Right cardiac atrium (tissue), 5 donors: ENCODE measurements at regions not wholly inside any gene's neighbourhood (a gene's known extent, or its start where the extent isn't known, plus 50 kb on each side); places are given as distances from the start of the nearest gene placed in this dataset.
"Not testable (repeated sequence)": the region's sequence is repeated elsewhere in the genome, so short reads cannot be mapped to it uniquely, and the experiment has no call there.

Experiments
- ATAC-seq, 2 donors: fragments of 200-7000 bp; cut with Tn5 transposase; one replicate each; pipeline versions ENCODE4 v1.8.0 to v1.9.1; 2020; ENCODE audit warnings: moderate library complexity in 2 of 2, mild to moderate bottlenecking in 1 of 2
- DNase-seq, 3 donors: peaks; one replicate each; pipeline ENCODE4 v3.0.0-alpha.2; 2020
- H3K27ac ChIP-seq: one replicate; pipeline ENCODE4 v1.5.1; 2013; ENCODE audit warnings: mild to moderate bottlenecking, low read length, control low read depth, moderate library complexity
- H3K27me3 ChIP-seq: one replicate; pipeline ENCODE4 v1.6.1; 2013; ENCODE audit not compliant: control insufficient read depth, insufficient read depth
- H3K4me1 ChIP-seq: one replicate; pipeline ENCODE4 v1.6.1; 2013; ENCODE audit warnings: low read length; ENCODE audit not compliant: control insufficient read depth, insufficient read depth
- H3K4me3 ChIP-seq: one replicate; pipeline ENCODE4 v1.5.1; 2013; ENCODE audit warnings: low read length, control low read depth
- H3K9me3 ChIP-seq: one replicate; pipeline ENCODE4 v1.6.1; 2013; ENCODE audit warnings: low read length; ENCODE audit not compliant: control insufficient read depth
- WGBS: extraction: QIAGEN DNeasy Blood & Tissue Kit; methylation state at CpG from one replicate; pipeline ENCODE4 v1.1.7; 2013; 5-methylcytosine and 5-hydroxymethylcytosine counted together
- intact Hi-C, 4 donors: fragments of 100-400 bp; cut with DNase I; formaldehyde crosslinking; loops; one replicate each; pipeline versions ENCODE4 v1.11.0 to v1.14.0; 2022 to 2023
- donor health status: healthy with polysubstance abuse.
- donor health status: DM: no; HTN: yes; CAD: no.
- donor health status: DM: no; HTN: no; CAD: no.
- donor health status: DM: no; HTN: yes; CAD: no; lungs with severe emphysema.
- donor health status: DM: yes; HTN: yes; CAD: no.

GRCh38 chr3:20305647-20306046, 119.6 kb upstream of the SGO1 start:
- Histone ChIP-seq H3K4me1 (no peaks in the 10 kb centered on the region), H3K27ac (no peak overlapping the region), H3K27me3 (no peaks in the 10 kb centered on the region), H3K9me3 (no peaks in the 10 kb centered on the region), H3K4me3 (no peak overlapping the region)
- intact Hi-C loops = no loop called here
- WGBS = 64% methylated on average over 2 of the region's 2 CpGs
- DNase-seq = no peak
- no peak for ATAC-seq

DNA sequence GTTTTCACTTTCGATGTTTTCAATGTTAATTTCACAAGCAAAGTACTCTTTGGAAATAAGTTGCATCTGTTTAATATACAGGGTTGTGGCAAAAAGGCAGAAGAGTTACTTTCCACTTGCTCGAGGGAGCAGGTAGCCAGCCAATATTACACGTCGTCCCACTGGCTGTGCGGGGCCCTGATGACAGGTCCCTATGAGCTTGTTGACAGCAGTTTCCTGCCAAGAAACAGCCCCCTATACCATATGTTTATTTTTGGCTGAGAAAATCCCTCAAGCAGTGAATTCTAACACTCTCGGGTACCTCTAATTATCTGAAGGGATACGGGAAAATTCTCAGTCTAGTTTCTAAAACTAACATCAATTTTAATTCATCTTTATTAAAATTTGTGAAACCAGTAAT, 116.8 kb upstream of the SGO1 start:
- Histone ChIP-seq H3K27me3 (no peaks in the 10 kb centered on the region), H3K27ac (no peak overlapping the region), H3K4me1 (no peaks in the 10 kb centered on the region), H3K9me3 (no peaks in the 10 kb centered on the region), H3K4me3 (no peak overlapping the region)
- WGBS = 35% methylated on average over 7 of the region's 7 CpGs
- ATAC-seq (no peak), DNase-seq (no peak)
- intact Hi-C loops = no loop called here

DNA sequence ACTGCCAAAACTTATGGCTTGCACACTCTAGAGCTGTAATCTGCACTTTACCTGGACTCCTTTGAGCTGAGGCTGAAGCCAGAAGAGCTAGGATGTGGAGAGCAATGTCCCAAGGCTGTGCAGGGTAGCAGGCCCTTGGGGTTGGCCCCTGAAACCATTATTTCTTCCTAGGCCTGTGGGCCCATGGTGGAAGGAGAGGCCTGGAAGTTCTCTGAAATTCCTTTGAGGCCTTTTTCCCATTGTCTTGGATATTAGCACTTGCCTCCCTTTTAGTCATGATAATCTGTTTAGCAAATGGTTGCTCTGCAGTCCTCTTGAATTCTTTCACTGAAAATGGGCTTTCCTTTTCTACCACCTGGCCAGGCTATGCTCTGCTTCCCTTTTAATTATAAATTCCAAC, 102.0 kb upstream of the SGO1 start:
- Histone ChIP-seq H3K4me3 (no peak overlapping the region), H3K4me1 (no peaks in the 10 kb centered on the region), H3K9me3 (no peaks in the 10 kb centered on the region), H3K27ac (no peak overlapping the region), H3K27me3 (no peaks in the 10 kb centered on the region)
- ATAC-seq (no peak), DNase-seq (no peak)
- intact Hi-C loops = no loop called here

GRCh38 chr3:20280257-20280656, 94.3 kb upstream of the SGO1 start:
- no peak for ATAC-seq
- no peaks in the 10 kb centered on the region for H3K27me3 ChIP-seq
- 71% methylated on average over 7 of the region's 7 CpGs for WGBS

GRCh38 chr3:20265977-20266376, 80.0 kb upstream of the SGO1 start:
- ATAC-seq, H3K27me3 ChIP-seq, H3K27ac ChIP-seq, intact Hi-C loops, H3K4me1 ChIP-seq, H3K9me3 ChIP-seq, DNase-seq, H3K4me3 ChIP-seq: not testable (repeated sequence)
- WGBS = 94% methylated on average over 4 of the region's 4 CpGs

More at GRCh38 chr3:20280257-20280656, 94.3 kb upstream of the SGO1 start:
- intact Hi-C loops = no loop called here
- Histone ChIP-seq H3K27ac (no peak overlapping the region), H3K4me3 (no peak overlapping the region), H3K9me3 (no peaks in the 10 kb centered on the region), H3K4me1 (no peaks in the 10 kb centered on the region)
- DNase-seq = no peak

DNA sequence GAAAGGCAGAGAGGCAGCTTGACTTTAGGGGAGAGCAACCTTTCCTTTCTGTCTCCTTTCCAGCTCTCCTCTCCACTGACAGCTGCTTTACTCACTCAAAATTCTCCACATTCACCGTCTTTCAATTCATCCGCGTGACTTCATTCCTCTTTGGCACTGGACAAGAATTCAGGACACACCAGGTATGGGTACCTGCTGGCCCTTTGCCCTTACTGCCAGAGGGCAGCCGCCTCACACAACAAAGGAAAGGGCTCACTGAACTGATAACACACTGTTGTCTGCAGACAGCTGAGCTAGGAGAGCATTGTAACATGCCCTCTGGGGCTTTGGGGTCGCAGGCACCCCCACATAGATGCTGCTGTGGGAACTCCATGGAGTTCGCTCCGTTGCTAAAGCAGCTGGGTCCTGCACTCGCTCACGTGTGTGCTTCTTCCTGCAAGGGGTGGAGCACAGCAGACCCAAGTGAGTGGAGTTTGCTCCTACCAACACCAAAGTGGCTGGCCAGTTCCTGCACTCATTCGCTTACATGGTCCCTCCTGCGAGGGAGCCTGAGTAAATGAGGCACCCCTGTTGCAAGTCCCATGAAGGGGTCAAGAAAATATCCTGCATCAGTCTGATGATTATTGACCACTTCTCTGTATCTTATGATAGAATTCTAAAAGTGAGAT, 79.0 kb upstream of the SGO1 start:
- Histone ChIP-seq H3K27ac (no peak overlapping the region), H3K27me3 (no peaks in the 10 kb centered on the region), H3K4me1 (no peaks in the 10 kb centered on the region), H3K9me3 (no peaks in the 10 kb centered on the region), H3K4me3 (no peak overlapping the region)
- DNase-seq (peak in 1 of 3 donors; percentile 29), ATAC-seq (no peak)
- 83% methylated on average over 11 of the region's 11 CpGs for WGBS
- intact Hi-C loops = no loop called here

- no peaks in the 10 kb centered on the region for H3K27me3 ChIP-seq
- intact Hi-C loops = no loop called here
- 82% methylated on average over 1 of the region's 1 CpG for WGBS
- DNase-seq (no peak), ATAC-seq (no peak)
- H3K4me3 ChIP-seq = no peak overlapping the region
- no peaks in the 10 kb centered on the region for H3K9me3 ChIP-seq
- H3K27ac ChIP-seq = no peak overlapping the region
- no peaks in the 10 kb centered on the region for H3K4me1 ChIP-seq
These were observed 72.4 kb upstream of the SGO1 start for GRCh38 chr3:20258371-20258770.

DNA sequence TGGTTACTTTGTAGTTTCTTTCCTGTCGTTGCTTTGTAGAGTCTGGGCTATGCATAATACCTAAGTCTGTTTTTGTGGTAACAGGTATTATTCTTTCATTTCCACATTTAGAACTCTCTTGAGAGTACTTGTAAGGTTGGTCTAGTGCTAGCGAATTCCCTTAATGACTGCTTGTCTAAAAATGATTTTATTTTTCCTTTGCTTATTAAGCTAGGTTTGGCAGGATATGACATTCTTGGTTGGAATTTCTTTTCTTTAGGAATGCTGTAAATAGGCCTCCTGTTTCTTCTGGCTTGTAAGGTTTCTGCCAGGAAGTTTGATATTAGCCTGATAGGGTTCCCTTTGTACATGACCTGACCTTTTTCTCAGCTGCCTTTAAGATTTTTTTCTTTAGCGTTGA, 70.1 kb upstream of the SGO1 start:
- intact Hi-C loops = no loop called here
- H3K9me3 ChIP-seq = no peaks in the 10 kb centered on the region
- H3K4me1 ChIP-seq = no peaks in the 10 kb centered on the region
- 50% methylated on average over 3 of the region's 3 CpGs for WGBS
- no peak overlapping the region for H3K27ac ChIP-seq
- no peak overlapping the region for H3K4me3 ChIP-seq
- ATAC-seq = peak in 1 of 2 donors; percentile 63
- H3K27me3 ChIP-seq = no peaks in the 10 kb centered on the region
- DNase-seq = no peak

GRCh38 chr3:20254268-20255117, 68.5 kb upstream of the SGO1 start:
- H3K27me3 ChIP-seq = no peaks in the 10 kb centered on the region
- no peaks in the 10 kb centered on the region for H3K4me1 ChIP-seq
- H3K27ac ChIP-seq = no peak overlapping the region
- H3K4me3 ChIP-seq = no peak overlapping the region
- 88% methylated on average over 18 of the region's 18 CpGs for WGBS
- intact Hi-C loops = no loop called here
- H3K9me3 ChIP-seq = no peaks in the 10 kb centered on the region
- DNase-seq (peak in 1 of 3 donors; percentile 14), ATAC-seq (no peak)

GRCh38 chr3:20250786-20251185, 64.8 kb upstream of the SGO1 start:
- ATAC-seq (no peak), DNase-seq (no peak)
- H3K9me3 ChIP-seq = no peaks in the 10 kb centered on the region
- 89% methylated on average over 1 of the region's 1 CpG for WGBS
- intact Hi-C loops = no loop called here
- no peaks in the 10 kb centered on the region for H3K4me1 ChIP-seq
- no peaks in the 10 kb centered on the region for H3K27me3 ChIP-seq
- no peak overlapping the region for H3K27ac ChIP-seq
- H3K4me3 ChIP-seq = no peak overlapping the region

DNA sequence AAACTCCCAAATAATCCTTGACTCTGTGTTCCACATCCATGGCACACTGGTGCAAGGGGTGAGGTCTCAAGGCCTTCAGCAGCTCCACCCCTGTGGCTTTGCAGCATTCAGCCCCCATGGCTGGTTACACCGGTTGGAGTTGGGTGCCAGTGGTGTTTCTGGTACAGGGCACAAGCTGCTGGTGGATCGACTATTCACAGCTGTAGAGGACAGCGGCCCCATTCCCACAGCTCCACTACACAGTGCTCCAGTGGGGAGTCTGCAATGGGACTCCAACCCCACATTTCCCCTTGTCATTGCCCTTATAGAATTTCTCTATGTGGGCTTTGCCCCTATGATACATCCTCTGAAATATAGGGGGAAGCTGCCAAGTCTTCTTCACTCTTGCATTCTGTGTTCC, 64.3 kb upstream of the SGO1 start:
- Histone ChIP-seq H3K4me3 (no peak overlapping the region), H3K27me3 (no peaks in the 10 kb centered on the region), H3K27ac (no peak overlapping the region), H3K4me1 (no peaks in the 10 kb centered on the region), H3K9me3 (no peaks in the 10 kb centered on the region)
- 91% methylated on average over 3 of the region's 3 CpGs for WGBS
- peak in 1 of 3 donors; percentile 20 for DNase-seq
- ATAC-seq = no peak
- intact Hi-C loops = no loop called here
